ENCODE measurements at regions not wholly inside any gene's neighbourhood (a gene's known extent, or its start where the extent isn't known, plus 50 kb on each side); places are given as distances from the start of the nearest gene placed in this dataset.

DNA sequence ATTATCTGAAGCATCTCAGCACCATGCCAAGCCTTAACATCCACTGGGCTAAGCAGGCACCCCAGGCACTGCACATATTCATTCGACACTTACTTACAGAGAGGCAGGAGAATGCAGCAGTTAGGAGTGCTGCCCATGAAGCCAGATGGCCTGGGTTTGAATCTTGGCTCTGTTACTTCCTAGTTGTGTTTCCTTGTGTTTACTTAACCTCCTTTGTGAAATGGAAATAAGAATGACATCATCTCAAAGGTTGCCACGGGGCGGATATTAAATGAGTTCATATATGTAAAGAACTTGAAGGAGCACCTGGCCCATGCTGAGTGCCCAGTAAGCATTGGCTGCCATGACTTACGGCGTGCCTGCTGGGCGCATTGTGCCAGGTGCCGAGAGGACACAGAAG is 565.2 kb downstream of the CDK5RAP2 start:
- in situ Hi-C loops (cut with HindIII; ENCODE audit: low pct_unique_long_range_greater_than_20kb, low sequenced_read_pairs) = no loop called here
- TF ChIP-seq POLR2AphosphoS5 (IDR thresholded peaks at IDR 0.05; ENCODE audit: low read depth, low read length) = no peak
- no peak for TF ChIP-seq CTCF (IDR thresholded peaks at IDR 0.05)
- no peak for TF ChIP-seq SIN3A (IDR thresholded peaks at IDR 0.05; ENCODE audit: borderline replicate concordance, insufficient read depth, low read depth, low read length)
- TF ChIP-seq REST (IDR thresholded peaks at IDR 0.05; ENCODE audit: insufficient read depth in 1 of 2, low read depth in 2 of 2, low read length in 1 of 2) = no peak
- TF ChIP-seq TCF7L2 (IDR thresholded peaks at IDR 0.05; ENCODE audit: low read depth, low read length) = no peak
- no peak overlapping the region for H3K27ac ChIP-seq (ENCODE audit: low read length)
- POLR2A ChIA-PET = no interaction called here
- no peak overlapping the region for H3K4me3 ChIP-seq (ENCODE audit: low read depth in 2 of 2, low read length in 2 of 2)
- no peaks in the 10 kb centered on the region for H3K9me3 ChIP-seq (ENCODE audit: control insufficient read depth, insufficient read depth, low read depth, low read length)
- ATAC-seq (no peak), DNase-seq (ENCODE audit: low read depth, low spot score) (no peak)
- BruUV-seq (replicated peaks) = no TSS peak
- no peaks in the 10 kb centered on the region for H3K4me1 ChIP-seq (ENCODE audit: control insufficient read depth, insufficient read depth, low read length)
- H3K36me3 ChIP-seq (ENCODE audit: control insufficient read depth, insufficient read depth, low read length) = no peaks in the 10 kb centered on the region
- CTCF ChIA-PET = no interaction called here
- intact Hi-C loops (cut with micrococcal nuclease; ENCODE audit: unreplicated experiment) = no loop called here
- H3K27me3 ChIP-seq (ENCODE audit: control insufficient read depth, insufficient read depth, low read length) = no peaks in the 10 kb centered on the region

DNA sequence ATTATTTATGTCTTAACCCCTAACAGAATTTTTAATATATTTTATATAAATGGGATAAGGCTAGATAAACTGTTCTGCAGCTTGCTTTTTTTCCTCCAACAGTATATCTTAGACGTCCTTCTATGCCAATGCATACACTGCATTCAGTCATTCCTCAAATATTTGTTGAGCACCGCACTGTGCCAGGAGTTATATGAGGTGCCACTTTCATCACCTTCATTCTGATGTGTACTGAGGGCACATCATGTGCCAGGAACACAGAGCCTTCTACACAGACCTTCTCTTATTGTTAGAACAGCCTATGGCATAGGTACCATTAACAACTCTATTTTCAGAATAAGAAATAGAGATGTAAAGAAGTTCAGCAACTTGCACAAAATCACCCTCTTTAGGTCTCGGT is 570.1 kb downstream of the CDK5RAP2 start:
- Histone ChIP-seq H3K9me3 (ENCODE audit: control insufficient read depth, insufficient read depth, low read depth, low read length) (no peaks in the 10 kb centered on the region), H3K36me3 (ENCODE audit: control insufficient read depth, insufficient read depth, low read length) (no peaks in the 10 kb centered on the region), H3K4me3 (ENCODE audit: low read depth in 2 of 2, low read length in 2 of 2) (no peak overlapping the region), H3K27ac (ENCODE audit: low read length) (no peak overlapping the region), H3K4me1 (ENCODE audit: control insufficient read depth, insufficient read depth, low read length) (no peaks in the 10 kb centered on the region), H3K27me3 (ENCODE audit: control insufficient read depth, insufficient read depth, low read length) (no peaks in the 10 kb centered on the region)
- ChIA-PET POLR2A (no interaction called here), CTCF (no interaction called here)
- in situ Hi-C loops (cut with HindIII; ENCODE audit: low pct_unique_long_range_greater_than_20kb, low sequenced_read_pairs) = no loop called here
- no peak for TF ChIP-seq TCF7L2 (IDR thresholded peaks at IDR 0.05; ENCODE audit: low read depth, low read length)
- TF ChIP-seq SIN3A (IDR thresholded peaks at IDR 0.05; ENCODE audit: borderline replicate concordance, insufficient read depth, low read depth, low read length) = no peak
- no peak for TF ChIP-seq CTCF (IDR thresholded peaks at IDR 0.05)
- TF ChIP-seq POLR2AphosphoS5 (IDR thresholded peaks at IDR 0.05; ENCODE audit: low read depth, low read length) = no peak
- no peak for TF ChIP-seq REST (IDR thresholded peaks at IDR 0.05; ENCODE audit: insufficient read depth in 1 of 2, low read depth in 2 of 2, low read length in 1 of 2)
- ATAC-seq (no peak), DNase-seq (ENCODE audit: low read depth, low spot score) (no peak)
- BruUV-seq (replicated peaks) = no TSS peak
- intact Hi-C loops (cut with micrococcal nuclease; ENCODE audit: unreplicated experiment) = no loop called here
